NB4 (cell line): ENCODE measurements at regions not wholly inside any gene's neighbourhood (a gene's known extent, or its start where the extent isn't known, plus 50 kb on each side); places are given as distances from the start of the nearest gene placed in this dataset.

Experiments
- DNase-seq: peaks from one replicate; pipeline ENCODE4 v3.0.0; 2010; ENCODE audit warnings: low read depth
- H3K4me3 ChIP-seq: one replicate; pipeline ENCODE4 v1.5.1; 2011; ENCODE audit warnings: mild to moderate bottlenecking, low read depth, low read length, moderate library complexity
- MYC ChIP-seq: IDR thresholded peaks from 2 replicates; pipeline ENCODE4 v1.6.1; 2011; ENCODE audit warnings: low read depth, low read length
- POLR2A ChIP-seq: IDR thresholded peaks from 2 replicates; pipeline ENCODE4 v1.6.1; 2011; ENCODE audit warnings: mild to moderate bottlenecking; ENCODE audit not compliant: insufficient read length; ENCODE audit errors: extremely low read depth
- TF ChIP-seq, protein P1 (sequence below): IDR thresholded peaks from one replicate; pipeline ENCODE4 v1.5.1; 2012; ENCODE audit warnings: low read depth, low read length
- TF ChIP-seq, protein P2 (sequence below): IDR thresholded peaks from 2 replicates; pipeline ENCODE4 v1.6.1; 2011; ENCODE audit warnings: low read depth, low read length

DNA sequence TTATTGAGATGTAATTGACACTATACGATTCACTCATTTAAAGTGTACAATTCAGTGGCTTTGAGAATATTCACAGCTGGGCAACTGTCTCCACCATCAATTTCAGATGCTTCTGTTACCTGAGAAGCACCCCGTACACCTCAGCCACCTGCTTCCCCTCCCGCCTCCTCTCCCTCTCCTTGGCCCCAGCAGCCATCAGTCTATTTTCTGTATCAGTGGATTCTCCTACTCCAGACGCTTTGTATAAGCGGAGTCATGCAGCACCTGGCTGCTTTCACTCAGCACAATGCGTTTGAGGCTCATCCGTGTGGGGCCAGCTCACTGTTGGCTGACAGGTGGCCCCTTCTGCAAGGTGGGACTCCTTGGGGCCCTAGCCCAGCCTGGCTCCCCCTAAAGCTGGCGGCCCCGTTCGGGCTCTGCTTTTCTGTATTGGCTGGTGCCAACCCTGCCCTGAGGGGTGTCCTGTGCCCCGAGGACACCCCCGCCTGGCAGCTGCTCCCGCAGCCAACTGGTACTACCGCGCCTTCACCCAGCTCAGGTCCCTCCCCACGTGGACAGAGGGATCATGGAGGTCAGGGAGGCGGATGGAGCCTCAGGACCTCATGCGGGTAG, 124.4 kb upstream of the COL5A1 start:
- TF ChIP-seq MYC = no peak
- no peak for TF ChIP-seq POLR2A
- TF ChIP-seq, protein P1, sequence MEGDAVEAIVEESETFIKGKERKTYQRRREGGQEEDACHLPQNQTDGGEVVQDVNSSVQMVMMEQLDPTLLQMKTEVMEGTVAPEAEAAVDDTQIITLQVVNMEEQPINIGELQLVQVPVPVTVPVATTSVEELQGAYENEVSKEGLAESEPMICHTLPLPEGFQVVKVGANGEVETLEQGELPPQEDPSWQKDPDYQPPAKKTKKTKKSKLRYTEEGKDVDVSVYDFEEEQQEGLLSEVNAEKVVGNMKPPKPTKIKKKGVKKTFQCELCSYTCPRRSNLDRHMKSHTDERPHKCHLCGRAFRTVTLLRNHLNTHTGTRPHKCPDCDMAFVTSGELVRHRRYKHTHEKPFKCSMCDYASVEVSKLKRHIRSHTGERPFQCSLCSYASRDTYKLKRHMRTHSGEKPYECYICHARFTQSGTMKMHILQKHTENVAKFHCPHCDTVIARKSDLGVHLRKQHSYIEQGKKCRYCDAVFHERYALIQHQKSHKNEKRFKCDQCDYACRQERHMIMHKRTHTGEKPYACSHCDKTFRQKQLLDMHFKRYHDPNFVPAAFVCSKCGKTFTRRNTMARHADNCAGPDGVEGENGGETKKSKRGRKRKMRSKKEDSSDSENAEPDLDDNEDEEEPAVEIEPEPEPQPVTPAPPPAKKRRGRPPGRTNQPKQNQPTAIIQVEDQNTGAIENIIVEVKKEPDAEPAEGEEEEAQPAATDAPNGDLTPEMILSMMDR = no peak
- TF ChIP-seq, protein P2, sequence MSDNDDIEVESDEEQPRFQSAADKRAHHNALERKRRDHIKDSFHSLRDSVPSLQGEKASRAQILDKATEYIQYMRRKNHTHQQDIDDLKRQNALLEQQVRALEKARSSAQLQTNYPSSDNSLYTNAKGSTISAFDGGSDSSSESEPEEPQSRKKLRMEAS = no peak
- no peak overlapping the region for H3K4me3 ChIP-seq
- no peak for DNase-seq

DNA sequence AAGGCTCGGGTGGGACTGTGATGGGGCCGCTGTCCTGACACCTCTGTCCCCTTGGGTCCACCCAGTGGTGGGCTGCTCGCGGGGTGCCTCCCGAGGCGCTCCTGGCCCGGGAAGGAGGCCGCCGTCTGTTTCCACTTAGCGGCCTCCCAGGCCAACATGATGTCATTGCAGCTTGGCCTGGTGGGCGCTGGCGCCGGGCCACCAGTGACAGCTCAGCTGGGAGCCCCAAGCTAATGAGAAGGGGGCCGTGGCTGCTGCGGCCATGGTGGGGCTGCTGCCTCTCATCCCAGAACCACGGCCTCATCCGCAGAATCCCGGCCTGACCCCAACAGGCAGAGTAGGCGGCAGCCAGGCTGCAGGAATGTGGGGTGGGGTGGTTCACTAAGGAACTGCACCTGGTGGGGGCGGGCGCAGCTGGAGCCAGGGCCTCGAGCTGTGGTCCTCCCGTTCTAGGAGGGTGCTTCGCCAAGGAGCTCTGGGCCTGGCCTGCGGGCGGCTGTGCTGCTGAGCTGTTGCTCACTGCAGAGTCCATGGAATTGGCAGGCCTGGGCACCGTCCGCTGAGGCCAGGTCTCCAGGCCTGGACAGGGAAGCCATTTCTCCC, 123.5 kb upstream of the COL5A1 start:
- DNase-seq = no peak
- no peak overlapping the region for H3K4me3 ChIP-seq
- TF ChIP-seq, protein P1 = no peak
- TF ChIP-seq, protein P2 = no peak

DNA sequence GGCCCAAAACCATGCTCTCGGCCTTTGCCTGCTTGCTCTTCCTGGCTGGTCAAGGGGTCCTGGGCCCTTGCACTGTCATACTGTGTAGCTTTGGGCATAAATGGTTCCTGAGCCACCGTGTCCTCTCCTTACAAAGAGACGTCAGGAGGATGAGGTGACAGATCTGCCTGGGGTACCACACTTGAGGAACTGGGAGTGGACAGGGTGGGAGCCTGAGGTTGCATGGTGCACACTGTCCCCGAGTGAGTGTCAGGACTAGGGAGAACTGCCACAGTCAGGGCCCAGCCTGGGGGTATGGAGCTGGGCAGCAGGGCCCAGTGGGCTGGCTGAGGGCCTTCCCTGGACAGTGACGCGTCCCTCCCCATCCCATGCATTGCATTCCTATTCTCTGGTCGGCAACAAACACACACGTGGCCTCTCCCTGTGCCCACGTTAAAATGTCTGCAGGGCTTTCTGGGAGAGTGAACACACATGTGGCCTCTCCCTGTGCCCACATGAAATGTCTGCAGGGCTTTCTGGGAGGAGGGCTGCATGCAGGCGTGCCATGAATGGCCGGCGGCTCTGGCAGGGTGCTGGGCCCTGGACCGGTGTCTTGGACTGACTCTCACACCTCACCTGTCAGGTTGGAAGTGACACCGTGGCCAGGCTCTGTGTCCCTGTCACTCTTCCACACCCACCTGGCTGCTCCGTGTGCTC, 122.1 kb upstream of the COL5A1 start:
- DNase-seq = no peak
- TF ChIP-seq POLR2A (no peak), MYC (no peak)
- TF ChIP-seq, protein P1 = no peak
- TF ChIP-seq, protein P2 = no peak
- no peak overlapping the region for H3K4me3 ChIP-seq

DNA sequence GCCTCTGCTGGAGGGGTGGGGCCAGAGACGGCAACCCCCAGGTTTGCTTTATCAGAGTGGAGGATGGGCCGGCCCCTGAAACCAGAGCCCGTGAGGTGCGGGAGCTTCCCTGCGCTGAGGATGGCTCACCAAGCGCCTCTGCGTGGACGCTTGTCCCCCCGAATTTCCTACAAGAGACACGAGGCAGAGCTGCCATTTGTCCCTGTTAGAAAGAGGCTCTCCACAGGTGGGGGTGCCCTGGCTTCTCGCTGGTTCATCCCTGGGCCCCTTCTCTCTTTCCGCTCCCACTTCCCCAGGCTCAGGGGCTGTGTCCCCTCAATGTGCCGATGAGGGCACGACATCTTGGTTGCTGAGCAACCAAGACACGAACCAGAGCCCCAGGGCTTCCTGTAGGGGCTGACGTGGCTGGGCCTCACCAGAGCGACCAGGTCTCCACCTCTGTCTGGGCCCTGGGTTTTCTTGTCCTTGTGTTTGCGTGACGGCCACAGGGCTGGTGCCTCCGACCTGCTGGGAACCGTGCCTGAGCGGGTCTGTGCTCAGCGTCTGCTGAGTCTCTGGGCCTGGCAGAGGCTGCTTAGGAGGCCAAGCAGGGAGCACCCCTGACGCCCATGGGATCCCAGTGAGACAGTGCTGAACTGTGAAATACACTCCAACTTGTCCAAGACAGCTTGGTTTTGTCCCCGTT, 119.6 kb upstream of the COL5A1 start:
- TF ChIP-seq POLR2A = no peak
- no peak for TF ChIP-seq MYC
- TF ChIP-seq, protein P1 = no peak
- TF ChIP-seq, protein P2 = no peak
- no peak for DNase-seq
- H3K4me3 ChIP-seq = no peak overlapping the region

DNA sequence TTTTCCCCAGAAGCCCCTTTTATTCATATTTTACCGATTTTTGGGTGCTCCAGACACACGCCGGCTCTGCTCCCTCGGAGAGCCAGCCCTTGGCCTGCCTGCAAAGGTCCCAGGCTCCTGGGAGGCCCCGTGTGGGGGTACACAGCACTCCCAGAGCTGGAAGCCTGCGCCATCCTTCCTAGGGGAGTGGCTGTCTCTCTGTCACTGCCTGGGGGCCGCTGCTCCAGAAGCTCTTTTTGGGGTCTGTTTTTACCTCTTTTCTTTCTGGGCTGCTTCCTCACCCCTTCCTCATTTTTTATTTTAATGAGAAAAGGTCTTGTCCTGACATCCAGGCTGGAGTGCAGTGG, 119.1 kb upstream of the COL5A1 start:
- DNase-seq = no peak
- TF ChIP-seq, protein P1 = no peak
- TF ChIP-seq MYC (no peak), POLR2A (no peak)
- TF ChIP-seq, protein P2 = no peak
- no peak overlapping the region for H3K4me3 ChIP-seq
